A172 (cell line): ENCODE measurements at regions not wholly inside any gene's neighbourhood (a gene's known extent, or its start where the extent isn't known, plus 50 kb on each side); places are given as distances from the start of the nearest gene placed in this dataset.

Experiments used
- DNase-seq: peaks from one replicate; pipeline ENCODE4 v3.0.0-alpha.2; 2015; ENCODE audit warnings: low spot score

DNA sequence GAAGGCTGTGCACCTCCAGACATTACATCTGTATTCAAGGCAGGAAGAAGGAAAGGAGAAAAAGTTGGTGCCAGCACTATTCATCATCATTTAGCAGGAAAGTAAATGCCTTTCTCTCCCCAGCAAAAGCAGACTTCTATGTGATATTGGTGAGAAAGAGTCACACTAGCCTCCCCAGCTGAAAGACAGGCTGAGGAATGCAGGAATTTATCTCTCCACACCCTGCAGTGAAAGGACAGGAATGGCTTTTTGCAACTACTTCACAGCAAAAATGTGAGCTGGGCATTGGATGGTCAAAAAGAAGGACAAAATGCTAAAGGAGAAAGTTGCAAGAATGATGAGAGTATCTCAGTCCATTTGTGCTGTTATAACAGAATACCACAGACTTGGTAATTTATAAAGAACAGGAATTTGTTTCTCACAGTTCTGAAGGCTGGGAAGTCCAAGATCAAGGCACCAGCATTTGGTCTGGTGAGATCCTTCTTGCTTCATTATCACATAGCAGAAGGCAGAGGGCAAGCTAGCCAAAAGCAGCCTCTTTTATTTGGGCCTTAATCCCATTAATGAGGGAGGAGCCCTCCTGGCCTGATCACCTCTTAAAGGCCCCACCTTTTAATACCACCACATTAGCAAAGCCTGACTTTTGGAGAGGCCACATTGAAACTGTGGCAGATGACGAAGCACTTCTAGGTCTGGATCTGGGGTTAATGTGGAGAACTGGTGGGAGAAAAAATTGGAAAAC lies 388.1 kb upstream of the SLC14A2 start:
- DNase-seq = no peak

DNA sequence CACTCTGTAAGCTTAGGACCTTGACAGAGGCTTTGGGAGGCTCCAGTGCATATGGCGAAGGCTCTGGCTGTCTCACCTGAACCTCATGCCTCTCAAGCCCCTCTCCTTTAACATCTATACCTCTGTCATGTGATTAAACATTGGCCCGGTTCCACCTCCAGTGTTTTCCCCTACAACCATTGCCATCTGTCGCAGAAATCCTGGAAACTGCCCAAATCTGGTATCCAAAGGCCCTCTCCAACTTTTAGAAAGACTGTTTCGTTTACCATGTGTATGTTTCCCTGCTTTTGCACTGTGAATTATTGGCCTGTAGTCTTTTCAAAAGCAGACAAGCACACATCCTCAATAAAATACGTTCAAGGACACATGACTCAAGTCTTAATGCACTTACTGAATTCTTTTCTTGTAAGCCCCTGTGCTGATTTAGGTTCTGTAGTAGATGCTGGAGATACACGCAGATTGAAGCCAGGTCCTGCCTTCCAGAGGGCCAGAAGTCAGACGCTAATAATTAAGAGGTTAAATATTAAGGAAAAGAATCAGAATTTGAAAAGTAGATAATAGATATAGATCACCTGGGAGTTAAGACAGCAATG lies 386.4 kb upstream of the SLC14A2 start:
- no peak for DNase-seq

DNA sequence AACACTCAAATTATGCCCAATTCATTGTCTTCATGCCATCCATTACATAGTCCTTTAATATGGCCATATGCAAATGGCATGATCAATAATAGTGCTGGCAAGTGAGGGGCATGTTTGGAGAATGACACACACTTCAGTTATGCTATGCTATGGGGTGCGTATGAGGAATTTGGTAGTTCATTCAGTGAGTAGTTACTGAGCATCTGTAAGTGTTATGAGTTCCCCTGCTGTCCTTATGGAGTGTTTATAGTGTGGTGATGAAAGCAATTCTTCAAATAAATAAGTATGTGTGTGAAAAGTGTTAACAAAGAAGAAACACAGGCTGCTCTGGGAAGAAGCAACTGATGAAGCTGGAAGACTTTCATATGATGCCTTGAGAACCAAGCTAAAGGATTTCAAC lies 383.7 kb upstream of the SLC14A2 start:
- DNase-seq = no peak

DNA sequence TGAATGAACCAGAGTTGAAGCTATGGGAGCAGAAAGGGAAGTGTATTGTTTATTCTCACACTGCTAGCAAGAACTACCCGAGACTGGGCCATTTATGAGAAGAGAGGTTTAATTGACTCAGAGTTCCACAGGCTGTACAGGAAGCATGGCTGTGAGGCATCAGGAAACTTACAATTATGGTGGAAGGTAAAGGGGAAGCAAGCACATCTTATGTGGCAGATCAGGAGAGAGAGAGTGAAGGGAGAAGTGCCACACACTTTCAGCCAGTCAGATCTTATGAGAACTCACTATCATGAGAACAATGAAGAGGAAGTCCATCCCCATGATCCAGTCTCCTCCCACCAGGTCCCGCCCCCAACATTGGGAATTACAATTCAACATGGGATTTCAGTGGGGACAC lies 383.2 kb upstream of the SLC14A2 start:
- no peak for DNase-seq

DNA sequence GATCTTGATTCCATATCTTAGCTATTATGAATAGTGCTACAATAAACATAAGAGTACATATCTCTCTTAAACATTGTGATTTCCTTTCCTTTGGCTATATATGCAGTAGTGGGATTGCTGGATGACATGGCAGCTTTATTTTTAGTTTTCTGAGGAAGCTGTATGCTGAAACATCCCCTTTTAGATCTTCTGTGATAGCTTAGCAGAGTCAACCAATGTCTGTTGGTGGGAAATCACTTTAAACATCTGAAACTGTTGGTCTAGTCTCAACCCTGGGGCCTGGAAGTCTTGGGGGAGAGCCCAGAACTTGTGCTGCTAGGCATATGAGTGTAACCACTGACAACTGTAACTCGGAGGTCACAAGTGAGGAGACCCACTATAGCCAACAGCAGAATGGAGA lies 378.6 kb upstream of the SLC14A2 start:
- DNase-seq = no peak

DNA sequence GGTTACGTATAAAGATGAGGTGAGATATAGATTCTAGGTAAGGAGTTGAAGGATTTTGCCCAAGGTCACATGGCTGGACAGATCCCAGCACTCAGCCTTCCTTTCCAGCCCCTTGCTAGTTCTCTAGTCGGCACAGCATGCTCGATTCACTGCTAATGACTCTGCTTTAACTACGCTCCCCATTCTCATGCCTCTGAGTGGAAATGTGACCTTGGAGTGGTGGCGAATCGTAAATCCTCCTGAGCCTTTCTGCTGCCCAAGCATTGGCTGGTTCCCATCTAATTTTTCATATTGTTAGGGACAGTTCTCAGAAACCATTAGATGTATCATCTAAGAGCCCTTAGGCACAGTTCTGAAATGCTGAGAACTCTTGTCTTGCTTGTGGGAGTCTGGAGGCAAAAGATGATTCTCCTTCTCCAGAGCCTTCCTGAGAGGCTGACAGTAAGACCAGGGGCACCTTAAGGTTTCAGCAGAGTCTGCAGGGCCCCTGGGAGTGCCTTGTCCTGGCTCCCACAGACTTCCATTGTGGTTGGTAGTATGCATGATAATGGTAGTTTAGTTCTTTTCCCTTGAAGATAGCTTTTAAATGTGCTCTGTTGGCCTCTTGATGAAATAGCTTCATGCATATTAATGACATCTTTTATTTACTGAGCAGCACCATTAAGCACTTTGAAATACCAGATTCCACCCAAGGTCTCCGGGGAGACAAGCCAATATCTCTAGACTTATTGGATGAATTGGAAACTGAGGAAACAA lies 377.8 kb upstream of the SLC14A2 start:
- DNase-seq = no peak

DNA sequence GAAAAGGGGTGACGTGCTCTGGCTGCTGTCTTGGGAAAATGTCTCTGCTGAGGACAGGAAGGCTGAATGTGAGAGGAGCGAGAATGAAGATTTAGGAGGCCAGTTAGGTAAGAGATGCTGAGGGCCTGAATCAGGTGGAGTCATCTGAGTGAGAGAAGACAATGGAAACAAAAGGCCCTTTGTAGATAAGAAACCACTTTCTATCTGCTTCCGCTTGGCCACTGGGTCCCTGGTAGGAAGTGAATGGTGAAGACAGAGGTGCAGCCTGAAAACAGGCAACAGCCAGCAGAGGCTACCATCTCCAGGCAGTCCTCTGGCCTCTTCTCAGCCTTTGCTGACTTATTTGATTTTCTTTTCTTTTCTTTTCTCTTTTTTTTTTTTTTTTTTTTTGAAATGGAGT lies 374.0 kb upstream of the SLC14A2 start:
- DNase-seq = no peak

DNA sequence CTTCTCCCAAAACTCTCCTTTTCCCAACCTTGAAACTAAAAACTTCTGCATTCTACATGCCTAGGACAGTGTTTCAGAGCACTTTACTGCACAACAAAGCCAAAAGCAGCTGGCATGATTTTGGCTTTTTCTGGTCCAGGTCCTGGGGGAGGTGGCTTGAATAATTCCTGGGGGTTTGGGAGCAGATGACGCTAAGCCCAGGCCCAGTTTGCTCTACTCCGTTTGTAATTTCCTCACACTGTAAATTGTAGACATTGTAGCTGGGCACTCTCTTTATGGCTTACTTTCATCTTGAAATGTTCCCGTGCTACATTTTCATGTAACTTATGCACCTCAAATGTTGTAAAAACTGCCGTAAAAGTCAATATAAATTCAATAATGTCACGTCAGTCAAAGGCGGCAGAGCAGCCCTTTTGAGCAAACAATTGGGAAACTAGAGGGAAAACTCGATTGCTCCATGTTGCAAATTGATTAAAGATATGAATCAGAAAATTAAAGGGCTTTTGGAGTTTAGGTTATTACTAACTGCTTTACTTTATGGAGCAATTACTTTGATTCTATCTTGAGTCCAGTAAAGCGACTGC lies 373.2 kb upstream of the SLC14A2 start:
- no peak for DNase-seq

DNA sequence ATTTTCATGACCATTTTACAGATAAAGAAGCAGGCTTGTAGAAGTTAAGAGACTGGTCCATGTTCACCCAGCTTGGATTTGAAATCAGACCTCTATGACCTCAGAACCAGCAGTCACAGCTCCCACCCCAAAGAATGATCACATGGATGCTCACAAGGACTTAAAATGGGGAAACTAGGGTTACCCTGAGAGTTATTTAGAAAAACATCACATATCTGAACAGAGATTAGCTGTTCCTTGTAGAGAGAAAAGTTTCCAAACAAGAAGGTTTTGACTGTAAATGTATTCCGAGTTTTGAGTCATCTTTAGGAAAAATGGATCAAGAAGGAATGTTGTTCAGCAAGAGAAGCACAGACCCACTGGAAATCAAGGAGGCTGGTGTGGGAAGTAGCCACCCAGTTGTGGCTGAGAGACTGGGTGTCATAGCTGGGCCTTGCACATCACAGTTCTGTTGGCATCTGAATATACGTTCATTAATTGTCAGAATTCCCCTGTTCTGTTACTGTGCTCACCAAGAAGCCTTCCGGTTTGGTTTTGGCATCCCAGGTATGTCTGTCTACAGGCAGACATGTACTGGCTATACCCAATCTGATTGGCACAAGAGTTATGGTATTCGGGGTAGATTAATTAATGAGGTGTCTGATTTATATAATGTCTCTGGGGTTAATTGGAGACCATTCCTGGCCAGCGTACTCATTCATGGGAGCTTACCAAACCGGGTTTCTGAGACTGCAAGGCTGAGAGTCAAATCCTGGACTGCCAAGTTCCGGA lies 371.8 kb upstream of the SLC14A2 start:
- DNase-seq = no peak

DNA sequence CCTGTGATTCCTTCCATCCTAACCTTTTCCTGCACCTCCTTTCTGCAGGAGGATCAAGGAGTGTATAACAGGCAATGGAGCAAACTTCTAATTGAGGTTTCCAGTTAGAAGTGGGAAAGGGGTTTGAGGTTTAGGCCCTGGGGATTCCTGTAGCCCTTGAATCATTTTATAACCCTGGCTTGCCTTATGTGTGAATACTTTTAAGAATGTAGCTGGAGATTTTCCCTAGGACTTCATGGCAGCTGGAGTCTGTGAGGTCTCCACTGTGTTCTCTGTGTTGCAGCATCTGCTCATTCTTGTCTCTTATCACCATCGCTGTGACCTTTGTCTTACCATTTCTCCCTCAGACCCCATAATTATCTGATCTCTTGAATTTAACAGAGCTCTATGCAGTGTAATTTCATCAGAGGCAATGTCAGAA lies 370.2 kb upstream of the SLC14A2 start:
- no peak for DNase-seq

DNA sequence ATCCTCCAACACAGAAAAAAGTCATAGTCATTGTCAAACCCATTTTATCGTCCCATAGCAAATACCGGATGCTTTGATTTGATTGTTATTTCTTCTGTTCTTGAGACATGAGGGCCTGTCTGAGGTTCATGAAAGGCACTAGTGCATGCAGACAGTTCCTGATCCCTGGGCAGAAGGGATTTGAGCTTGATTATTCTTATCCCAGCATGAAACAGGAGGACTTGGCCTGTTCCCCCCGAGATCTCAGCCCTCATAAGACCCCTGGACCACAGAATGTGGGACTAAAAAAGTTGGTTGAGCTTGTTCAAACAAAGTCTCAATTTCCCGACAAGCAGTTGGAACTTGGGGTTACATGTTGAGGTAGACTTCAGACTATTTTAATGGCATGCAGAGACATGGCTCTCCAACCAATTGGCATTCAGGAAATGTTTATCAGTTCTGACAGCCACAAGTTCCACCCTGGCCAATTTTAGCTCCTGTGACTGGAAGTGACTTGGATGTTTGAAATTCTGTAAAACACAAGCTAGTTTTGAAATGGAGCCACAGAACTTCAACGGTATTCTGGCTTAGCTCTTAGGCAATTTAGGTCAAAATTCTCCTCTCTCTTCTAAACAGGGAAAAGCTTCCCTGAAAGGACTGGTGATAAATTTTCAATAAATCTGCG lies 366.9 kb upstream of the SLC14A2 start:
- DNase-seq = peak; percentile 30

DNA sequence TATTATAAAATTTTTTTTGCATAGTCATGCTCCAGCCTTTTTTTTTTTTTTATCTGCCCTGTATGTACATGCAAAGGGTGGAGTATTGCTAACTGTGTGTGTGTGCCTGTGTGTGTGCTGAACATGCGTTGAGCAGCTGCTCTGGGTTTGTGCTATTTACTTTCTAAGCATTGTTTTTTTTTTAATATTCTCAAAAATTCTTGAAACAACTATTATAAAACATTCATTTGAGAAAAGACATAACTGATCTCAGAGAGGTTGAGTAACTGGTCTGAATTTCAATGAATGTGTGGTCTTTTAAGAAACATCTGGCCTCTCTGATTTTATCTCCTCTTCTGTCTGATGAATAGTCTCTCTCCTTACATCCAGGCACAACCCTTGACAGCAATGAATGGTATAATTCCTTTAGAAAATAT lies 366.0 kb upstream of the SLC14A2 start:
- no peak for DNase-seq

DNA sequence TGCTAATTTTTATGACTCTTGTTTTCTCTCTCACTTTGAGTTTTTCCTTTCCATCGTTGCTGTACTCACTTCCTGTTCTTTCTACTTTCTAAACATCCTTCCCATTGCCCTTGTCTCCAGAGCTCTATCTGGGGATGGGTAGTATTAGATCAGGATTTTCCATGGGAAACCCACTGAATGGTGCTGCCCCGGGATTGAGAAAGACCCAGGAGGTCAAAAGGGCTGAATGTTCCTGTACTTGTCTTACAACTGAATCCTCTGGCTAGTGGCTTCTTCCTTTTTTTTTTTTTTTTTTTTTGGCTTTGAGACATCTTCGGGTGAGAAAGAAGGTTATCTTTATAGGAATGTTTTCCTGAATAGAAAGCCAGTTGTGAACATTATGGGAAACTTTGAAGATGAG lies 364.8 kb upstream of the SLC14A2 start:
- DNase-seq = no peak

DNA sequence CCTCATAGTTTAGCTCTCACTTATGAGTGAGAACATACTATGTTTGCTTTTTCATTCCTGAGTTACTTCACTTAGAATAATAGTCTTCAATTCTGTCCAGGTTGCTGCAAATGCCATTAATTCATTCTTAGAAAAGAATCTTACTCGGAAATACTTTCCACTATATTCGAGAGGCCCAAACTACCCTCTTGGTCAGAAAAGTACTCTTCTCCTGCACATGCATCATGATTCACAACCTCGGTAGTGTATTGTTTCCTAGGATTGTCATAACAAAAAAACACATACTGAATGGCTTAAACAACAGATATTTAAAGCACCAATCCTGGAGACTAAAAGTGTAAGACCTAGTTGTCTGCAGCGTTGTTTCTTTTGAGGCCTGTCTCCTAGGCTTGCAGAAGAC lies 364.0 kb upstream of the SLC14A2 start:
- DNase-seq = no peak

DNA sequence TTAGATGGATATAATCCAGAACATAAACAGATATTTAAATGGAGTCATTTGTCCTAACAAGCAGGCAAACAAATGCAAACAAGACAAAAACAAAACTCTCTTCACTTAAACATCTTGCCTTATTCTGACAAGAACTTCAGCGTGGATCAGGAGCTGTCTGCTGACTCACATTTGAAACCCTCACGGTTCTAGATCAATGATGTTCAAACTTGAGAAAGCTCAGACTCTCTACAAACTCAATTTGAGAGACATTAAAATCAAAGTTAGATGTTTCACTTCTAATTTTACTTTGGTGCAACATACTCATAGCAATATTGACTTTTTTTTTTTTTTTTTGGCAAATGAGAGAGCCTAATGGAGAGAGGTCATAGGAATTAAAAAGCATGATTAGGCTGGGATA lies 362.8 kb upstream of the SLC14A2 start:
- no peak for DNase-seq

DNA sequence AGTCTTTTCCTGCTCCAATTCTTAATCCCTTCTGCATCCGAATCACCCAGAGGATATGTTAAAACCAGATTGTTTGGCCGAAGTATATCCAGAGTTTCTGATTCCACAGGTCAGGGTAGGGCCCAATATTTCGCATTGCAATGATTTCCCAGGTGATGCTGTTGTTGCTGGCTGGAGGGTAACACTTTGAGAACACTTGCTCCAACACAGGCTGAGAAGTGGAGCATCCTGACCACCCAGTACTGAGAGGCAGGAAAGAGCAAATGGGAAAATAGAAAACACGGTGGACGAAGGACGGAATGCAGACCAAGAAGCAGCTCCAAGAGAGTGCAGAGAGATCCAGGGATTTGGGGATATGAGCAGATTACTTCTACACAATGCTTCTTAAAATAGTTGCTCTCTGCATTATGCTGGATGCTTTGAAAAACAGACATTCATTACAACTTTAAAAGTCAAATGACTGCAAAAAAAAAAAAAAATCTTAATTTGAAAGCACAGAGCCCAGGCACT lies 362.2 kb upstream of the SLC14A2 start:
- no peak for DNase-seq

DNA sequence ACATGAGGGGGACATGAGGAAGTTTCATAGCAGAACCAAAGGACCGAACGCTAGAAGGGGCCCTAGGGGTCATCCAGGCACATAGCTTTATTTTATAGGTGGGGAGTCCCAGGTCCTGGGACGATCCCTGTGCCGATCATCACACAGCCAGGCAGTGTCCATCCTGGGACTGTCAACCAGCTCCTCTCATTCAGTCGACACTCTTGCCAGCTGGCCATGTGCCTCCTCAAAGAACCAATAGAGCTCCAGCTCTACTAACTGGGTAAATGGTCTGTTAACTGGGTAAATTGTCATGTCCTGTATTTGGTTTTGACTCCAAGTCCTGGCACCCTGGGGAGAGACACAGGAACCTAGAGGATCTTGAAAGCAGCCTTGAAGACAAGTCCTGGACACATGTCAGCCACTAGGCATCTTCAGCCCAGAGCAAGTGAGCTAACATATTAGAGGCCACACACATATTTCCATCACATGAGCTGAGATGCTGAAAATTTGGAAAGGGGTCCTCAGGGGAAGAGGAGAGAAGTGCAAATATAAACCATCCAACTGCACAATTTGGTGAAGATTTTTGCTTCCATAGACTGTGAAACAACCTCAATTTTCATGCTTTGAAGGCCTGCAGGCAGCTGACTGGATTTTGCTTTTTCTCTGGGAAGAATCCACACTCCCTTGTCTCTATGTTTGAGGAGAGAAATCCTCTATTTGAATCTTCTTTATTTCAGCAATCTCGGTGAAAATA lies 361.1 kb upstream of the SLC14A2 start:
- no peak for DNase-seq

DNA sequence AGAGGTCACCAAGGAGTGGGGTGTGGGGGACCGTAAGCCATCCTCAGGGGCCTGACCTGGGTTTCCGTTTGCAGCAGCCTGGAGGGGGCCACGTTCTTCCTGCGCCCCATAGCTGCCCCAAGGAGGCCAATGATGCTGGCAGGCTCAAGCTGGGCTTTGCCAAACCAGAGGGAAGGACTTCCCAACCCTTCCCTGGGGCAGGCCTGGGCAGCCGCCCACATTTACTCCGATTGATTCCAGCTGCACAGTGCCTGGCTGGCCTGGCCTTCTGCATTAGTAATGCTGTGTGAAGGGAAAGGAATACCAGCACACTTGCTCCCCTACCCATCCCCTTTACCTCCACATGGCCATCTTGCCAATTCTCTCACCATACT lies 360.6 kb upstream of the SLC14A2 start:
- no peak for DNase-seq

DNA sequence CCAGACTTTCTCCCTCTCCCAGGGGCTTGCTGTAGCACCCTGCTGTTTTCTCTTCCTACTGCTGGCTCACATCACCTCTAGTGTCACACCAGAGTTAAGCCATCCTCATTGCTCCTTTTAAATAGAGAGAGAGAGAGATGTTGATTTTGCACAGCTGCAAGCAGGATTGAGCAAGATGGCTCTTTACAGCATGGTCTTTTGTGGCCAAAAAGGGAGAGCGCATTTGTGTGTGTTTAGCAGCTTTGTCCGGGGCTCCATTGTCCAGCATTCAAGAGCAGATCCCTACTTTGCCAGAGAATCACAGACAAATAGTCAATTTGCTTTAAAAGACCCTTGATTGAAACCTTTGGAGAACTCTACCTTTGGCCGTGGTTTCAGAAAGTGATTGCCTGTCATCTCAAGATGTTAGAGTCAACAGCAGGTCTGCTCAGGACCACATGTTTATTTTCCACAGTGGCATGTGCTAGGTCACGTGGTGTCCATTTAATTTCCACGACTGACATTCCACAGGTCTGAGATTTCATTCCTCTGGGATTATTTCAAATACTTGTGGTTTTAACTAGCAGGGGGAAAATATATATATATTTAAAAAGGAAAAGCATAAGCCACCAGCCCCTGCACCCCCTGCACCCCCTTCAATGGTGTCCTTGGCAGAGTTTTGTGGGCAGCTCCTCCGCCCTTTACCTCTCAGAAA lies 359.9 kb upstream of the SLC14A2 start:
- peak; percentile 71 for DNase-seq

DNA sequence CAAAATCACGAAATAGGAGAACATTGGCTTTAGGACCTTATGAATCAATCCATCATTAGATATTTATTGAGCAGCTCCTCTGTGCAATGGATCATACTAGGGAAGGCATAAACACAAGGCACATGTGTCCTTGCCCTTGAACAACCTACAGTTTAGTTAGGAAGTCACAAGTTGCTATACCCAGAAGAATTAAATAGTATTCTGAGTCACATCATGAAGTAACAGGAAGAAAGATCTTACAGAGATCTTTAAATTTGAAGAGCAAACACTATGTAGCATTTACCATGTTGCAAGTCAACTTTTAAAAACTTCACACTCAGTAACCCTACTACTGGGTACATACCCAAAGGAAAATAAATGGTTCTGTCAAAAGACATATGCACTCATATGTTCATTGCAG lies 355.2 kb upstream of the SLC14A2 start:
- DNase-seq = no peak
